Neural progenitor cell (in vitro differentiated cells): ENCODE measurements at regions not wholly inside any gene's neighbourhood (a gene's known extent, or its start where the extent isn't known, plus 50 kb on each side); places are given as distances from the start of the nearest gene placed in this dataset.

ENCODE experiments used
- EZH2phosphoT487 ChIP-seq: fragments of 200-600 bp; sonication (generic); IDR thresholded peaks from 2 replicates; pipeline ENCODE4 v1.6.1; 2017; ENCODE audit warnings: antibody characterized with exemption
- TF ChIP-seq, protein P1 (sequence below): fragments of 200-600 bp; sonication (generic); IDR thresholded peaks from 2 replicates; pipeline ENCODE4 v1.5.1; 2017; ENCODE audit warnings: antibody characterized with exemption, mild to moderate bottlenecking

DNA sequence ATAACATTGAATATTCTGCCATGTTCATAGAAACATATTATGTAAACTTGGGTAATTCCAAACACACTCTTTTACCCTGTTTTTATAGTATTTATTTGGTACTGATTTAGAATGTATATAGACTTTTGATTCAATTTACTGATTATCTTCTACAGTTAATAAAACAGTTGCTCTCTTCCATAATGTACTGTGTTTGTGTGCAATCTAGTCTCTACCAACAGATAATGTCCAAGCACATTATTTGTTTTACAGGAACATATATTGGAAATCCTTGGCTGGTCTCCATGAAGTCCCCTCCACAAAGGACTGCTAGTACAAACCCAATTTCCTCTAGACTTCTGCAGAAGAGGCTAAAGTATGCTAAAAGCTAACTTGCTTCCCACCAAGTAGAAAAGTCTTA, 386.6 kb downstream of the RND3 start:
- no peak for TF ChIP-seq EZH2phosphoT487
- TF ChIP-seq, protein P1, sequence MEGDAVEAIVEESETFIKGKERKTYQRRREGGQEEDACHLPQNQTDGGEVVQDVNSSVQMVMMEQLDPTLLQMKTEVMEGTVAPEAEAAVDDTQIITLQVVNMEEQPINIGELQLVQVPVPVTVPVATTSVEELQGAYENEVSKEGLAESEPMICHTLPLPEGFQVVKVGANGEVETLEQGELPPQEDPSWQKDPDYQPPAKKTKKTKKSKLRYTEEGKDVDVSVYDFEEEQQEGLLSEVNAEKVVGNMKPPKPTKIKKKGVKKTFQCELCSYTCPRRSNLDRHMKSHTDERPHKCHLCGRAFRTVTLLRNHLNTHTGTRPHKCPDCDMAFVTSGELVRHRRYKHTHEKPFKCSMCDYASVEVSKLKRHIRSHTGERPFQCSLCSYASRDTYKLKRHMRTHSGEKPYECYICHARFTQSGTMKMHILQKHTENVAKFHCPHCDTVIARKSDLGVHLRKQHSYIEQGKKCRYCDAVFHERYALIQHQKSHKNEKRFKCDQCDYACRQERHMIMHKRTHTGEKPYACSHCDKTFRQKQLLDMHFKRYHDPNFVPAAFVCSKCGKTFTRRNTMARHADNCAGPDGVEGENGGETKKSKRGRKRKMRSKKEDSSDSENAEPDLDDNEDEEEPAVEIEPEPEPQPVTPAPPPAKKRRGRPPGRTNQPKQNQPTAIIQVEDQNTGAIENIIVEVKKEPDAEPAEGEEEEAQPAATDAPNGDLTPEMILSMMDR, result no peak
